HepG2 (cell line): ENCODE measurements at regions not wholly inside any gene's neighbourhood (a gene's known extent, or its start where the extent isn't known, plus 50 kb on each side); places are given as distances from the start of the nearest gene placed in this dataset.

Source experiments
- ATAC-seq: fragments of 200-7000 bp; cut with Tn5 transposase; 3 replicates; pipeline ENCODE4 v1.9.1; 2020; ENCODE audit warnings: mild to moderate bottlenecking, moderate library complexity
- BruUV-seq: library from RNA; stranded (reverse); fragments of 400-500 nt; replicated peaks from 2 replicates; lab custom pipeline; 2021; lab: Mats Ljungman, UMichigan
- CTCF ChIA-PET: fragments of 300-600 bp; formaldehyde crosslinking; extraction: SDS; loops from one replicate; lab custom pipeline; 2021; ENCODE audit warnings: low total read pairs, inconsistent platforms, low intra/inter-chr PET ratio; lab: Yijun Ruan, JAX
- POLR2A ChIA-PET: fragments of 350-600 bp; sonication (Branson Sonifier 250); formaldehyde crosslinking; loops from one replicate; lab custom pipeline; 2020; ENCODE audit warnings: antibody characterized with exemption, inconsistent platforms; lab: Yijun Ruan, JAX
- DNase-seq: peaks from one replicate; pipeline ENCODE4 v3.0.0-alpha.2; 2015; ENCODE audit warnings: low spot score
- FAIRE-seq: peaks from 3 replicates; lab custom pipeline; 2011; peaks lifted over from hg19 to GRCh38; lab: Jason Lieb, UNC
- H2AFZ ChIP-seq: one replicate; pipeline ENCODE4 v1.6.1; 2011; ENCODE audit warnings: low read length, inconsistent platforms
- H3K27ac ChIP-seq: fragments of 300-600 bp; 3 replicates; pipeline ENCODE4 v1.8.0; 2011; ENCODE audit warnings: mixed run types, mild to moderate bottlenecking, mixed read lengths, low read length, inconsistent platforms; ENCODE audit not compliant: insufficient read depth; ENCODE audit errors: extremely low read length
- H3K27me3 ChIP-seq, 2 experiments: fragments of 200-600 bp in 1 of 2; 2 replicates in 1 of 2; 3 replicates in 1 of 2; pipeline versions ENCODE4 v1.6.0 to v1.8.0; 2011; ENCODE audit warnings: low read length in 2 of 2, mild to moderate bottlenecking in 2 of 2, moderate library complexity in 2 of 2, inconsistent platforms in 1 of 2; ENCODE audit not compliant: insufficient read depth in 2 of 2, control insufficient read depth in 1 of 2
- H3K36me3 ChIP-seq, 2 experiments: fragments of 200-600 bp in 1 of 2; replicated peaks in 1 of 2; 2 replicates in 1 of 2; 3 replicates in 1 of 2; pipeline versions ENCODE4 v1.5.1 to v1.8.0; 2011; ENCODE audit warnings: low read length in 2 of 2, inconsistent platforms in 1 of 2; ENCODE audit not compliant: insufficient read depth in 2 of 2, control insufficient read depth in 1 of 2
- H3K4me1 ChIP-seq: 2 replicates; pipeline ENCODE4 v1.5.1; 2012; ENCODE audit warnings: low read length, inconsistent platforms; ENCODE audit not compliant: insufficient read depth
- H3K4me2 ChIP-seq: 2 replicates; pipeline ENCODE4 v1.6.0; 2011; ENCODE audit warnings: low read depth, low read length, inconsistent platforms
- H3K4me3 ChIP-seq, 3 experiments: fragments of 200-600 bp in 1 of 3; sonication (generic), shearing (Covaris generic) in 1 of 3; replicated peaks in 1 of 3; 2 replicates each; pipeline ENCODE4 v1.5.1; 2011 to 2016; ENCODE audit warnings: low read length in 3 of 3, inconsistent platforms in 2 of 3, low read depth in 2 of 3, mild to moderate bottlenecking in 2 of 3, control low read depth in 1 of 3, mixed read lengths in 1 of 3; ENCODE audit not compliant: insufficient read depth in 1 of 3
- H3K79me2 ChIP-seq: one replicate; pipeline ENCODE4 v1.6.1; 2011; ENCODE audit warnings: low read length, inconsistent platforms; ENCODE audit not compliant: insufficient read depth
- H3K9ac ChIP-seq: 2 replicates; pipeline ENCODE4 v1.6.0; 2011; ENCODE audit warnings: mild to moderate bottlenecking, low read depth, low read length, inconsistent platforms; ENCODE audit not compliant: insufficient read depth
- H3K9me3 ChIP-seq: 2 replicates; pipeline ENCODE4 v1.5.1; 2012; ENCODE audit warnings: mild to moderate bottlenecking, low read length
- H4K20me1 ChIP-seq: 2 replicates; pipeline ENCODE4 v1.6.0; 2011; ENCODE audit warnings: inconsistent platforms, mild to moderate bottlenecking, low read length, moderate library complexity; ENCODE audit not compliant: insufficient read depth
- FOXP1 ChIP-seq, 2 experiments: fragments of 450-650 bp in 1 of 2; IDR thresholded peaks; 2 replicates each; pipeline ENCODE4 v1.6.1; 2017 to 2018; ENCODE audit warnings: antibody characterized with exemption in 1 of 2
- GFI1 ChIP-seq: sonication (generic); formaldehyde crosslinking; IDR thresholded peaks from 2 replicates; pipeline ENCODE4 v1.5.0; 2020; ENCODE audit warnings: missing genetic modification reagents, mild to moderate bottlenecking, borderline replicate concordance
- HNF4G ChIP-seq, 2 experiments: sonication (generic) in 1 of 2; formaldehyde crosslinking in 1 of 2; IDR thresholded peaks; 2 replicates each; pipeline versions ENCODE4 v1.4.0 to v1.6.1; 2011 to 2020; ENCODE audit warnings: borderline replicate concordance in 2 of 2, low read depth in 2 of 2, mild to moderate bottlenecking in 2 of 2, low read length in 1 of 2, missing genetic modification reagents in 1 of 2, moderate library complexity in 1 of 2
- KLF11 ChIP-seq: IDR thresholded peaks from 2 replicates; pipeline ENCODE4 v1.6.1; 2016; ENCODE audit warnings: missing compliant biosample characterization
- MEIS2 ChIP-seq: sonication (generic); formaldehyde crosslinking; IDR thresholded peaks from 2 replicates; pipeline ENCODE4 v1.9.0; 2021; ENCODE audit warnings: mild to moderate bottlenecking, missing genetic modification reagents
- MIER2 ChIP-seq: IDR thresholded peaks from 2 replicates; pipeline ENCODE4 v1.6.1; 2016; ENCODE audit warnings: missing biosample characterization, missing genetic modification reagents
- MIXL1 ChIP-seq: IDR thresholded peaks from 2 replicates; pipeline ENCODE4 v1.6.1; 2016
- MTA3 ChIP-seq: sonication (generic); formaldehyde crosslinking; IDR thresholded peaks from 2 replicates; pipeline ENCODE4 v1.4.0; 2020; ENCODE audit warnings: missing genetic modification reagents
- MYC ChIP-seq: sonication (generic); formaldehyde crosslinking; IDR thresholded peaks from 2 replicates; pipeline ENCODE4 v1.9.0; 2021; ENCODE audit warnings: missing genetic modification reagents, borderline replicate concordance
- NFYC ChIP-seq: IDR thresholded peaks from 2 replicates; pipeline ENCODE4 v1.6.1; 2016; ENCODE audit warnings: missing genetic modification reagents, missing compliant biosample characterization
- RBFOX2 ChIP-seq: fragments of 200-400 bp; formaldehyde crosslinking; IDR thresholded peaks from 2 replicates; pipeline ENCODE4 v1.6.1; 2017; ENCODE audit warnings: low read depth, mild to moderate bottlenecking, low read length
- ZFP37 ChIP-seq: sonication (generic); formaldehyde crosslinking; IDR thresholded peaks from 2 replicates; pipeline ENCODE4 v1.4.0; 2020; ENCODE audit warnings: missing genetic modification reagents, borderline replicate concordance
- ZKSCAN8 ChIP-seq: IDR thresholded peaks from 2 replicates; pipeline ENCODE4 v1.6.1; 2016; ENCODE audit warnings: borderline replicate concordance, missing genetic modification reagents, missing compliant biosample characterization
- ZNF124 ChIP-seq: sonication (generic); formaldehyde crosslinking; IDR thresholded peaks from 2 replicates; pipeline ENCODE4 v1.4.0; 2020; ENCODE audit warnings: missing genetic modification reagents
- ZNF253 ChIP-seq: sonication (generic); formaldehyde crosslinking; IDR thresholded peaks from 2 replicates; pipeline ENCODE4 v1.8.0; 2022; ENCODE audit warnings: mild to moderate bottlenecking, missing genetic modification reagents, borderline replicate concordance
- ZNF3 ChIP-seq: IDR thresholded peaks from 2 replicates; pipeline ENCODE4 v1.7.0; 2017; ENCODE audit warnings: inconsistent platforms
- ZNF567 ChIP-seq: sonication (generic); formaldehyde crosslinking; IDR thresholded peaks from 2 replicates; pipeline ENCODE4 v1.8.1; 2023; ENCODE audit warnings: mild to moderate bottlenecking, missing genetic modification reagents, borderline replicate concordance
- ZNF569 ChIP-seq: sonication (generic); formaldehyde crosslinking; IDR thresholded peaks from 2 replicates; pipeline ENCODE4 v1.5.0; 2020; ENCODE audit warnings: mild to moderate bottlenecking, missing genetic modification reagents, moderate library complexity, borderline replicate concordance
- ZNF83 ChIP-seq: sonication (generic); formaldehyde crosslinking; IDR thresholded peaks from 2 replicates; pipeline ENCODE4 v1.4.0; 2020; ENCODE audit warnings: missing genetic modification reagents, mild to moderate bottlenecking, borderline replicate concordance
- in situ Hi-C: cut with HindIII; loops from 2 replicates; pipeline ENCODE4 v1.10.0; 2017; ENCODE audit warnings: low pct_unique_long_range_greater_than_20kb; ENCODE audit not compliant: extremely low pct_ligation_motif_present
- intact Hi-C: fragments of 100-400 bp; cut with micrococcal nuclease; formaldehyde crosslinking; loops from one replicate; pipeline ENCODE4 v1.10.0; 2022; ENCODE audit not compliant: unreplicated experiment
- TF ChIP-seq, protein P1 (sequence below): sonication (generic); formaldehyde crosslinking; IDR thresholded peaks from 2 replicates; pipeline ENCODE4 v1.5.1; 2020; ENCODE audit warnings: missing genetic modification reagents, mild to moderate bottlenecking, borderline replicate concordance
- TF ChIP-seq, protein P2 (sequence below): sonication (generic); formaldehyde crosslinking; IDR thresholded peaks from 2 replicates; pipeline ENCODE4 v1.5.0; 2020; ENCODE audit warnings: mild to moderate bottlenecking, missing genetic modification reagents, moderate library complexity
- TF ChIP-seq, protein P3 (sequence below): IDR thresholded peaks from 2 replicates; pipeline ENCODE4 v1.6.1; 2016; ENCODE audit warnings: missing compliant biosample characterization, missing genetic modification reagents, borderline replicate concordance

- TF ChIP-seq ZNF253 (no peak), GFI1 (CRISPR knock-in tag) (peak; percentile 31; the same call in 1 of the 2 replicates), MEIS2 (no peak), MIER2 (CRISPR knock-in tag) (no peak), NFYC (CRISPR knock-in tag) (no peak), MYC (CRISPR knock-in tag) (no peak), ZNF83 (CRISPR knock-in tag) (no peak)
- TF ChIP-seq, protein P1, sequence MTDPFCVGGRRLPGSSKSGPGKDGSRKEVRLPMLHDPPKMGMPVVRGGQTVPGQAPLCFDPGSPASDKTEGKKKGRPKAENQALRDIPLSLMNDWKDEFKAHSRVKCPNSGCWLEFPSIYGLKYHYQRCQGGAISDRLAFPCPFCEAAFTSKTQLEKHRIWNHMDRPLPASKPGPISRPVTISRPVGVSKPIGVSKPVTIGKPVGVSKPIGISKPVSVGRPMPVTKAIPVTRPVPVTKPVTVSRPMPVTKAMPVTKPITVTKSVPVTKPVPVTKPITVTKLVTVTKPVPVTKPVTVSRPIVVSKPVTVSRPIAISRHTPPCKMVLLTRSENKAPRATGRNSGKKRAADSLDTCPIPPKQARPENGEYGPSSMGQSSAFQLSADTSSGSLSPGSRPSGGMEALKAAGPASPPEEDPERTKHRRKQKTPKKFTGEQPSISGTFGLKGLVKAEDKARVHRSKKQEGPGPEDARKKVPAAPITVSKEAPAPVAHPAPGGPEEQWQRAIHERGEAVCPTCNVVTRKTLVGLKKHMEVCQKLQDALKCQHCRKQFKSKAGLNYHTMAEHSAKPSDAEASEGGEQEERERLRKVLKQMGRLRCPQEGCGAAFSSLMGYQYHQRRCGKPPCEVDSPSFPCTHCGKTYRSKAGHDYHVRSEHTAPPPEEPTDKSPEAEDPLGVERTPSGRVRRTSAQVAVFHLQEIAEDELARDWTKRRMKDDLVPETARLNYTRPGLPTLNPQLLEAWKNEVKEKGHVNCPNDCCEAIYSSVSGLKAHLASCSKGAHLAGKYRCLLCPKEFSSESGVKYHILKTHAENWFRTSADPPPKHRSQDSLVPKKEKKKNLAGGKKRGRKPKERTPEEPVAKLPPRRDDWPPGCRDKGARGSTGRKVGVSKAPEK, result no peak
- TF ChIP-seq, protein P2, sequence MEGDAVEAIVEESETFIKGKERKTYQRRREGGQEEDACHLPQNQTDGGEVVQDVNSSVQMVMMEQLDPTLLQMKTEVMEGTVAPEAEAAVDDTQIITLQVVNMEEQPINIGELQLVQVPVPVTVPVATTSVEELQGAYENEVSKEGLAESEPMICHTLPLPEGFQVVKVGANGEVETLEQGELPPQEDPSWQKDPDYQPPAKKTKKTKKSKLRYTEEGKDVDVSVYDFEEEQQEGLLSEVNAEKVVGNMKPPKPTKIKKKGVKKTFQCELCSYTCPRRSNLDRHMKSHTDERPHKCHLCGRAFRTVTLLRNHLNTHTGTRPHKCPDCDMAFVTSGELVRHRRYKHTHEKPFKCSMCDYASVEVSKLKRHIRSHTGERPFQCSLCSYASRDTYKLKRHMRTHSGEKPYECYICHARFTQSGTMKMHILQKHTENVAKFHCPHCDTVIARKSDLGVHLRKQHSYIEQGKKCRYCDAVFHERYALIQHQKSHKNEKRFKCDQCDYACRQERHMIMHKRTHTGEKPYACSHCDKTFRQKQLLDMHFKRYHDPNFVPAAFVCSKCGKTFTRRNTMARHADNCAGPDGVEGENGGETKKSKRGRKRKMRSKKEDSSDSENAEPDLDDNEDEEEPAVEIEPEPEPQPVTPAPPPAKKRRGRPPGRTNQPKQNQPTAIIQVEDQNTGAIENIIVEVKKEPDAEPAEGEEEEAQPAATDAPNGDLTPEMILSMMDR (CRISPR knock-in tag), result peak; percentile 69
Observed at GRCh38 chr4:103786014-103786413, 66.2 kb upstream of the TACR3 start (continued).

DNA sequence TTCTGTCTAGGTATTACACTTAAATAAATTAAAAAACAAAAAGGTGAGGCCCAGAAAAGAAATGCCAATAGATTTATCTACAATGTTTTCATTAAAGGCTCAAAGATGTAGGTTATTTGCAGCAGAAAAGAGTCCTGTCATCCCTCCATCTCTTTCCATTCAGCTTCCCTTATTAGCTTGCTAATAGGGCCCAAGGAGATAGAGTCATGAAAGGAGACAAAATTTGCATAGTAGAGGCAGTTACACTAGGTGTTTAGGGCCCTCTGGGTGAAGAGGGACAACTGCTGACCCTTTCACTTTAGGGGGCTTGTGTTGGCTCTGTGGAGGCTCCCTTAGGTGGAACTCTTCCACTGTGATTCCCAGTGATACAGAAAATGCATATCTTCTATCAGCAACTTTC, 58.4 kb upstream of the TACR3 start:
- H3K27ac ChIP-seq, result no peak overlapping the region
- no peaks in the 10 kb centered on the region for H4K20me1 ChIP-seq
- BruUV-seq, result no TSS peak
- H3K27me3 ChIP-seq, result no peaks in the 10 kb centered on the region
- in situ Hi-C loops, result no loop called here
- no peak overlapping the region for H3K9ac ChIP-seq
- H3K4me2 ChIP-seq, result no peak overlapping the region
- H3K9me3 ChIP-seq, result no peaks in the 10 kb centered on the region
- no peaks in the 10 kb centered on the region for H3K36me3 ChIP-seq
- DNase-seq (no peak), FAIRE-seq (no peak), ATAC-seq (no peak)
- no peaks in the 10 kb centered on the region for H3K79me2 ChIP-seq
- no peak overlapping the region for H2AFZ ChIP-seq
- CTCF ChIA-PET, result no interaction called here
- no peaks in the 10 kb centered on the region for H3K4me1 ChIP-seq
- POLR2A ChIA-PET, result no interaction called here
- no peak overlapping the region for H3K4me3 ChIP-seq
- intact Hi-C loops, result no loop called here
- TF ChIP-seq ZKSCAN8 (CRISPR knock-in tag), result no peak
- no peak for TF ChIP-seq ZFP37 (CRISPR knock-in tag)
- no peak for TF ChIP-seq KLF11 (CRISPR knock-in tag)
- no peak for TF ChIP-seq MTA3 (CRISPR knock-in tag)
- TF ChIP-seq, protein P3, sequence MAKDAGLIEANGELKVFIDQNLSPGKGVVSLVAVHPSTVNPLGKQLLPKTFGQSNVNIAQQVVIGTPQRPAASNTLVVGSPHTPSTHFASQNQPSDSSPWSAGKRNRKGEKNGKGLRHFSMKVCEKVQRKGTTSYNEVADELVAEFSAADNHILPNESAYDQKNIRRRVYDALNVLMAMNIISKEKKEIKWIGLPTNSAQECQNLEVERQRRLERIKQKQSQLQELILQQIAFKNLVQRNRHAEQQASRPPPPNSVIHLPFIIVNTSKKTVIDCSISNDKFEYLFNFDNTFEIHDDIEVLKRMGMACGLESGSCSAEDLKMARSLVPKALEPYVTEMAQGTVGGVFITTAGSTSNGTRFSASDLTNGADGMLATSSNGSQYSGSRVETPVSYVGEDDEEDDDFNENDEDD (CRISPR knock-in tag), result no peak
- TF ChIP-seq ZNF3, result no peak
- TF ChIP-seq HNF4G (IDR thresholded peaks at IDR 0.05; ENCODE audit: borderline replicate concordance, low read depth, low read length), result no peak
- TF ChIP-seq HNF4G (CRISPR knock-in tag; IDR thresholded peaks at IDR 0.05; ENCODE audit: borderline replicate concordance, low read depth), result no peak
- TF ChIP-seq ZNF567 (CRISPR knock-in tag), result no peak
- TF ChIP-seq RBFOX2, result no peak
- no peak for TF ChIP-seq MIXL1
- no peak for TF ChIP-seq ZNF124 (CRISPR knock-in tag)
- no peak for TF ChIP-seq FOXP1 (IDR thresholded peaks at IDR 0.05)
- TF ChIP-seq FOXP1 (CRISPR knock-in tag; IDR thresholded peaks at IDR 0.05), result no peak
- TF ChIP-seq ZNF569 (CRISPR knock-in tag), result no peak
